ENCODE measurements at regions not wholly inside any gene's neighbourhood (a gene's known extent, or its start where the extent isn't known, plus 50 kb on each side); places are given as distances from the start of the nearest gene placed in this dataset.

DNA sequence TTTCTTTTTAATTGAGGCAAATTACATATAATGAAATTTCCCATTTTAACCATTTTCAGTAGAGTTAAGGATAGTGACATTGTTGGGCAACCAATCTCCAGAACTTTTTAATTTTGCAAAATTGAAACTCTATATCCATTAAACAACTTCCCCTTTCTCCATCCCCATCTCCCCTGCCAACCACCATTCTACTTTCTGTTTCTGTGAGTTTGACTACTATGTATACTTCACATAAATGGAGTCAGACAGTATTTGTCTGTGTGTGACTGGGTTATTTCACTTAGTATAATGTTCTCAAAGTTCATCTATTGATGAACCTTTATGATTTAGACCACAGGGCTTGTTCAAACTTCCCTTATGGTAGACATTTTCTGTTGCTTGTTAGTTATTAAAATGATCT lies 364.5 kb upstream of the MAD2L1 start:
- no peak for DNase-seq (ENCODE audit: low read depth)

DNA sequence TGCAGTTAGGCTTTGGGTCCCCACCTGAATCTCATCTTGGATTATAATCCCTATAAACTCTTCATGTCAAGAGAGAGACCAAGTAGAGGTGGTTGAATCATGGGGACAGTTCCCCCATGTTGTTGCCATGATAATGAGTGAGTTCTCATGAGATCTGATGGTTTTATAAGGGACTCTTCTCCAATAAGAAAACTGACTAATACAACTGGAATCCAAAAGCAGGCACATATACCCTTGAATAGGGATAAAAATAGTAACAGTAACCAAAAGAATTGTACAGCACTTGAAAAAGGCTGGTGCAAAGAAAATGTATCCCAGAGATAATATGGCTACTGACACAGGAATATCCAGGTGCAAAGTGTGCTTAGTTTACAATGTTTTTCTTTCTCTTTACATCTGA lies 351.5 kb upstream of the MAD2L1 start:
- DNase-seq (ENCODE audit: low read depth) = peak; percentile 7

DNA sequence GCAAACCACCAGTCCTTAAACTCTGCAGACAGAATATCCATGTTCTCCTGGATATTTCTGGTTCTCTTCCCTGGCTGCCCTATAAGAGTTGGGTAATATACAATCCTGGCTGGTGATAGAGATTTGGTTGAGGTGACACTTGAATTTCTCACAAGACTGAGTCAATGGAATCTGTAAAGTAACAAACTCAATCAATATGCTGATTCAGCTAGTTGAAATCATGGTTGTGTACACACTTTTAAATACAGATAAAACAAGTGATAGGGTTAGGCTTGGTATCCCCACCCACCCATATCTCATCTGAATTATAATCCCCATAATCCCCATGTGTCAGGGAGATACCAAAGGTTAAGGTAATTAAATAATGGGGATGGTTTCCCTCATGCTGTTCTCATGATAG lies 349.2 kb upstream of the MAD2L1 start:
- DNase-seq (ENCODE audit: low read depth) = no peak

DNA sequence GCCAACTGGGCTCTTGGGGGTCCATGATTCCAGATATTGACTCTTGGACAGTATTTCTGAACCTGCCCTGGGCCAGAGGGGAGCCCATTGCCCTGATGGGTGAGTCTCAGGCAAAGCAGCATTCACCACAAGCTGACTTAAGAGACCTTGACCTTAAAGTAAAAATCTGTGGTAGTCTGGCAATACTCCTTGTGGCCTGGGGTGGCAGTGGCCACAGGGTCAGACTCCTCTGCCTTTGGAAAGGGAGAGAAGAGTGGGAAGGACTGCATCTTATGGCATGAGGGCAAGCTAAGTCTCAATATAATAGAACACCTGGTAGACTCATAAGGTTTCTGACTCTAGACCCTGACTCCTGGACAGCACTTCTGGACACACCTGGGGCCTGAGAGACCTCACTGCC lies 340.3 kb upstream of the MAD2L1 start:
- no peak for DNase-seq (ENCODE audit: low read depth)

DNA sequence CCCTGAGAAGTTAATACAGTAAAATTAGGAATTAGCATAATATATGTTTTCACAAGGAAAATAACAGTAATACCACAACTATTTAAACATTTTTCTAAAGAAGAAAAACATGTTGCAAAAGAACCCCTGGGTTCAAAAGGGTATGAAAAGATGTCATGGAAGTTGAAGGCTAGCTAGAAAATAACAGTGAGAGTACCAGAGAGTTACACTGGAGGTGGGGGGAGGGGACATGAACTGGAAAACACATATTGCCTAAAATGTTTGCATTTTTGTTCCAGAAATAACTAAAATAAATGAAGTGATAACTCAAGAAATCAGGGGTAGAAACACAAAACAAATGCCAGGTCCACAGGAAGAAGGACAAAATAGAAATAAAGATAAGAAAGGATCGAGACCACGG lies 336.6 kb upstream of the MAD2L1 start:
- no peak for DNase-seq (ENCODE audit: low read depth)

DNA sequence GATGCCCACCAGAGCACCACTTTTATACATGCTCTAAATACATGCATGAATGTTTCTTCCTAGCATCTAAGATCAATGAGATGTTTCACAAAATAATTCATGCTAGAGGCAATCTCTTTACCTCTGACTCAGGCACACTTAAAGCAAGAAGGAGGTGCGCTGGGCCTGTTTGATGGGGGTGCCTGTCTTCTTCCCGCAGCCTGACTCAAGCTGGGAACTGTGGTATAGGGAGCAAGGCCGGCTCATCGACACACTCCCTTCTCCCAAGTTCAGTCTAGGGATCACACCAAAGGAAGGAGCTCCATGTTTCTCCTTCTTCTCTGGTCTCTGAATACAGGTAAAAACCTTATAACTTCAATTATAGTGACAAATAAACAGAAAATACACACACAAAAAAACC lies 333.8 kb upstream of the MAD2L1 start:
- no peak for DNase-seq (ENCODE audit: low read depth)

DNA sequence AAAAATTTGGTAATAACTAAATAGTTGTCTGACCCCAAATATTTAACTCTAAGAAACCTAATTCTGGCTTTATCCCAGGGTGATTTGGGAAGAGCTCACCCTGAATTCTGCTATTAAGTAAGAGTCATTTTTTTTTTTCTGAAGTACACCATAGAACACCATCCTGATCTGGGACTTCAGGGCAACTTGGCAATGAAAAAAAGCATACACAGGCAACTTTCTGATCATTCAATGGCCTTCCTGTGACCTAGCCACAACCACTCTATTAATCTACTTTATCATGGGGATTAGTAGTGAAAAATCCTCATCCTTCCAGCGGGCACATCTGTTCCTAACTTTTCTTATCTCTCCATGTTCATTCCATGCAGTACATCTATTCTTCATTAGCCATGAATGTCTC lies 333.2 kb upstream of the MAD2L1 start:
- DNase-seq (ENCODE audit: low read depth) = no peak

DNA sequence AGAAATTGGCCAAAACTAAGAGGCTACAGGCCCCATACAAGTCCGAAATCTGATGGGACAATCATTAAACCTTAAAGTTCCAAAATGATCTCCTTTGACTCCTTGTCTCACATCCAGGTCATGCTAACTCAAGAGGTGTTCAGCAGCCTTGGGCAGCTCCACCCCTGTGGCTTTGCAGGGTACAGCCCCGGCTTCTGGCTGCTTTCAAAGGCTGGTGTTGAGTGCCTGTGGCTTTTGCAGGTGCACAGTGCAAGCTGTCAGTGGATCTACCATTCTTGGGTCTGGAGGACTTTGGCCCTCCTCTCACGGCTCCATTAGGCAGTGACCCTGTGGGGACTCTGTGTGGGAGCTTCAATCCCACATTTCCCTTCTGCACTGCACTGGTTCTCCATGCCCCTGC lies 329.1 kb upstream of the MAD2L1 start:
- no peak for DNase-seq (ENCODE audit: low read depth)

DNA sequence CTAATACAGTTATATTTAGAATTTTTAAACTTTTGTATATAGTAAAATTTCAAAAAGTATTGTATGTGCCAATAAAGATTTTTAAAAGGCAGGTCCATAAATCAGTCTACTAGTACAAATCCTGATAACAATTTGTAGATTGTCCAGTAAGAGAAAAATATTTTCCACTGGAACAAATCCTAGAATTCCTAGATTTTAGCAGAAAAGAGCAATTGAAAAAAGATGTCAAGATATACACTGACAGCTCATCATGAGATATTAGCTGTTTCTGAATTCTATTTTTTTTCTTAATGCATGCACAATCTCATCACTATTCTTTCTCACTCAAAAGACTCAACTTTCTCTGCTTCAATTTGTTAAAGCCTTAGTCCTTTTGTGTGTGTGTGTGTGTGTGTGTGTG lies 289.2 kb upstream of the MAD2L1 start:
- no peak for DNase-seq (ENCODE audit: low read depth)

DNA sequence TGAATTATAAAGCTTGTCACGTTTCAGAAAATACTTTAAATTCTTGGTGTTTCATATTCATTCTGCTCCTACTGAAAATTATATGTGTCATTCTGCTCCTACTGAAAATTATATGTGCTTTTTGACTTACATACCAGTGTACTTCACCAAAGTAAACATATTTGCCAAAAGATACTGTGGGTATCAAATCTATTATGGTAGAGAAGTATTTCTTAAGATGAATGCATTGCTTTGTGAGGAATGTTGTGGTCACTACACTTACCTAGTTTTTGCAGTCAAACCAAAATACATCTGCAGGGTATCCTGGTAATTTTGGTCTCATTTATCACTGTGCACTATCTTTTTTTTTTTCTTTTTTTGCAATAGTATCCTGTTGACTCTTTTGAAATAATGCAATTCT lies 287.7 kb upstream of the MAD2L1 start:
- no peak for DNase-seq (ENCODE audit: low read depth)

DNA sequence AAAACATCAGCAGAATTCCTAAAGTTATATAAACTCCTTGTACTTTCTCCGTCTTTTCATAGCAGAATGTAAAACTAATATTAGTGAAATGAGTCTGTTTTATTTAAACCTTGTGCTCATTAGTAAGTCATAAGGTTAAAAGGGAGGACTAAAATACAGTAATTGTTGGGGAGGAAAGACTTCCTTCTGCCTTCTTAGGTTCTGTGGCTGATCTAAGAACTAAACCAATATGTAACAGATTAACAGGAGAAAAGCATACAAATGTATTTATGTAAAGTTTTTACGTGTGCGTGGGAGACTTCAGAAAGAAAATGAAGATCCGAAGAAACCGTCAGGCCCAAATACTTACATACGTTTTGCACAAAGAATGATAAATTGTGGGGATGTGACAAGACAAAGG lies 286.6 kb upstream of the MAD2L1 start:
- DNase-seq (ENCODE audit: low read depth) = no peak

DNA sequence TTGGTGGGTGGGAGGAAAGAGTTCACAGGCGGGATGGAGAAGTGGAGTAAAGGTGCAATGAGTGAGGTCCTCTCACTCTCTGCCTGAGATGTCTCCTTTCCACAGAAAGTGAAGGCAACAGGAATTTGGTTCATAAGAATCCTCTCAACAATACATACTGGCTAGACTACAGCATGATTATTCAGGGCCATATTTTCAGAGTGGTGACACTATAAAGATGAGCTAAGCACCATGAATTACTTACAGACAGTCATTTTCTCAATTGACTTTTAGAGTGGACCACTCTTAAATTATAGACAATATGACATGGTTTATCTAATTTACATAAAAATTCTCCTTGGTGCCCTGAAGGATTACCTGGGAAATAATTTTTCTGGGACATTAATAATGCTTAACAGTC lies 286.1 kb upstream of the MAD2L1 start:
- DNase-seq (ENCODE audit: low read depth) = no peak

DNA sequence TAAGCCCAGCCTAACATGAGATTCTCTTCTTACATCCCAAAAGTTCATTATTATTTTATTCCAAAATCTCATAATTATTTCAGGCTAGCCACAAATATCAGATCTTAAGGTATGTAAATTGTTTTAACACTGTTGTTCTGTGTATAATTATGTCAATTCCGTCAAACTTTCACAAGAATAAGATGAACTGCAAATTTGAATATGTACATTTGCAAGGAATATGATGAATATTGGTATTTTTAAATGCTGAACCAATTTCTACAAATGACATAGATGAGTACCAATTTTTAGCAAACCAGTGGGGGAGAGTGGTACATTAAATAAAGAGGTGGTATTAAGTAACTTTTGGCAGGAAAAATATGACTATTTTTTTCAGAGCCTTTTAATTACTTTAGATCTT lies 282.3 kb upstream of the MAD2L1 start:
- no peak for DNase-seq (ENCODE audit: low read depth)

DNA sequence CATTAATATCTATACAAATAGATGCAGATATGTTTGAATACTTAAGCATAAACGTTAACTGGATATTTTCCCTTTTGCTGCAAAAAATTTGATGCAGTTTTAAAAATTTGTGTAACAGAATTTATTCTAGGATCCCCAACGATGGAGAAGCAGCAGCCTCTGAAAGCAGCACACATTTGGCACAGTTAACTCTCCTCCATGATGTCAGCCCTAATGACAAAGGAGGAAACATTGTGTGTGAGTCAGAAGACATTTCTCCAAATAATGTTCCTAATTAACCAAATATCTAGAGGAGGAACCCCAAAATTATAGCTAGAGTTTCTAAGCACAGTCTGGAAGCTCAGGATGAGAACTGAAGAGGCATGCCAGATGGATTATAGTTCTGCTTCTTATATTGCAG lies 281.9 kb upstream of the MAD2L1 start:
- no peak for DNase-seq (ENCODE audit: low read depth)

DNA sequence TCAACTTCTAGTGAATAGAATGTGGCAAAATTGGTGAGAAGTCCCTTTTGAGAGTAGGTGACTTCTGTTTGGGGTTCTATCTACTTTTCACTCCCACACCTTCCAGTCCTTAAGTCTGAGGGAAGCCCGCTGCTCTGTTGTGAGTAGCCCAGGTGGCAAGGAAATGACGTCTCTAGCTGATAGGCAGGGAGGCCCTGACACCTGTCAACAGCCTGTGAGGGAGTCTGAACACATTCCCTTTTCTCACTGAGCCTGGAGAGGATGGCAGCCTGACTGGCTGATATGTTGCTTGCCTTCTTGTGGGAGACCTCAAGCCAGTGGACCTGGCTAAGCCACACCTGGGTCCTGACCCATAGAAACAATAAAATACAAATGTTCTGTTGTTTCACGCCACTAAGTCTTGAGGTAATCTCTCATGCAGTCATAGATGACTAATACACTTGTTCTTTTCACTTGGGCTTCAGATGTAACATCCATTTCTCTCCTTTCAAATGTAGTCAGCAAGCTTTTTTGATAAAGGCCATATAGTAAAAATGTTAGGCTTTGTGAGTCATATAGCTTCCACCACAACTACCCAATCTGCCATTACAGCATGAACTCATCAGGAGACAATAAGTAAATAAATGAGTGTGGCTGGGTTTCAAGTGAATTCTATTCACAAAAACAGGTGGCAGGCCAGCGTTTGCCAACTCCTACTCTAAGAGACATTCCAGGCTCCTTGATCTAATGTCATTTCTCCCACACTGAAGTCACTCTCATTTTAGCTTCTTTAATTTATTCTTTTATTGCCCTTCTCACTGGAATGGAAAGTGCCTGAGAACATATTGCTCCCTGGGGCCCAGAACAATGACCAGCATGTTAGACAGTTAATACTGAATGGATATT lies 265.1 kb upstream of the MAD2L1 start:
- DNase-seq (ENCODE audit: low read depth) = no peak

DNA sequence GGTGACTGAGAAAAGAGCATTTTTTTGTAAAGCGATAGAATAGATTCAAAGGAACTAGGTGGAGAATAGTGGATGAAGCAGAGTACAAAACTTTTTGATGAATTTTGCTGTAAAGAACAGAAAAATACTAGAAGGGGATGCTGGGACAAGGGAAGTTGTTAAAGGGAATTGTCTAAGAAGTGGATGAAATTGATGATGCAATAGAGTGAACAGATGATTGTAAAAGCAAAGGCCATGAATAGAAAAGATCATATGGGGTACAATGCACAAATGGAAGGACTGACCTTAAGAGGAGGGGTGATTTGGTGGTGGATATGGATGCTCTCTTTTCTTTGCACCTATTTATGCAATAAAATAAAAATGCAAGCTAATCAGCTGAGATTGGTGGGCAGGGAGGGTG lies 262.7 kb upstream of the MAD2L1 start:
- no peak for DNase-seq (ENCODE audit: low read depth)

DNA sequence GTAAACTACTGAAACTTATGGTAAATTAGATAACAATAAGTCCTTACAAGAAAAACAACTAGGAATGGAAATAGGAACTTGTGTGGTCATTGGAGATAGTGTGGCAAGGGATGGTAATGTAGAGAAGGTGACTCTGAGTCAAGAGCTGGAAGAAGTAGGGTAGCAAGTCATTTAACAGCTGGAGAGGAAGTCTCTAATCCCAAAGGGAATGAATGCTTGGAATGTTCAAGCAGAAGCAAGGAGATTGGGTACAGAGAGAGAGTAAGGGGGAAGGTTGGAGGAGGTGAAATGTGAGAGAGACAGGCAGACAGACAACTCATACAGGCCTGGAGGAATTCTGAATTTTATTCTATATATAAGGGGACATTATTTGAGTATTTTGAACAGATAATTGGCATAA lies 260.6 kb upstream of the MAD2L1 start:
- no peak for DNase-seq (ENCODE audit: low read depth)

DNA sequence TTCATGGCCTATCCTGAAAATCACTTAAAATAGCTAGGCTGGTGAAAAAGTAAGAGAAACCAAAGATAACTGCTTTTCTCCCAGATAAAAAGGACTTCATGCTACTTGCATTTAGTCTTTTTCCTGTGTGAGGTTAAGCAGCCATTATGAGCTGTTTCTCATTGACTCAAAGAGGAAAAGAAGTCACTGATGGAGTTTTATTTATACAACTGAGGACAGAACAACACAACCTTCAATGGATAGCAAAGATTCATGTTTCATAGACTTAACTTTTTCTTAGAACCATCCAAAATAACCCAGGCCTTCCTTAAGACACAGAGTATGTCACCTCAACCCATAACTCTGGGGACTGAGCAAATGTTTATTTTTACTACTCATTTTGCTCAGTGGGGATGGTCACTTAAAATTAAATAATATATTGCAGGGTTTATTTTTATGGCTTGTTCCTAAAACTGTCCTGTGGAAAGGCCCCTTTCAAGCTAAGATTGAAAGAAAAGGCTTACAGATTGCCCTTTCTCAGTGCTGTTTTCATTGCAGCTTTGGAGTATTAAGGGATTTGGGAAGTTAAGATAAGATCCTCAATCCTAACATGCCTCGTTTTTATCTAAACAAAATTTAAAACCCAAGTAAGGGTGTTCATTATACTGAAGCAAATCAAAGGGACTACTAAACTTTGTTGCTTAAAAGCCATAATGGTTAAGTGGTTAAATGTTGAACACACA lies 252.6 kb upstream of the MAD2L1 start:
- no peak for DNase-seq (ENCODE audit: low read depth)

DNA sequence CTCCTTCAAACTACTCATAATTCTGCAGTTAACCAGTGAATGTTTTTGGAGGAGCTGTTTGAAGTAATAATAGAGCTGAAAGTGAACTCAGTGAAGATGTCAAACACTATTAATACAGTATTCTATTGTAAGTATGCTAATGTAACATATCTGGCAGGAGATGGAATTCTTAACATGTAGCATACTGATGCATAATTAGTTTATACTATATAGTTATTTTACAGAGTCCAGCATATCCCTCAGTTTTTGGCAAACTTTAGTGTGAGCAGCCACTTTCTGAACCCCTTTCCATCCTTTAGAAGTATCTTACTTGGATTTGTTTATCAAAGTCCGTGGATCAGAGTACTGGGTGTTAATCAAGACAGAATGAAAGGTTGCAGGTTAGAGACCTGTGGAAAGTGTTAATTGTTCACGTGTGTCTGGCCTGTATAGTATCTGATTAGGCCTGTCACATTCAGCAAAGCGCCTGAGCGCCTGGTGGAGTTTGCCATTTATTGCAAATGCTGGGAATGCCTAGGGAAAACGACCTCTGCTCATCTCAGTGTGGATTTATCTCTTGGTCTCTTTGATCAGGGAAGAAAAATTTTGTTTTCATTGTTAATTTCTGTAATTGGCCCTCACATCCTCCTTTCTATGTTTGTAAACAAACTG lies 251.7 kb upstream of the MAD2L1 start:
- DNase-seq (ENCODE audit: low read depth) = no peak

DNA sequence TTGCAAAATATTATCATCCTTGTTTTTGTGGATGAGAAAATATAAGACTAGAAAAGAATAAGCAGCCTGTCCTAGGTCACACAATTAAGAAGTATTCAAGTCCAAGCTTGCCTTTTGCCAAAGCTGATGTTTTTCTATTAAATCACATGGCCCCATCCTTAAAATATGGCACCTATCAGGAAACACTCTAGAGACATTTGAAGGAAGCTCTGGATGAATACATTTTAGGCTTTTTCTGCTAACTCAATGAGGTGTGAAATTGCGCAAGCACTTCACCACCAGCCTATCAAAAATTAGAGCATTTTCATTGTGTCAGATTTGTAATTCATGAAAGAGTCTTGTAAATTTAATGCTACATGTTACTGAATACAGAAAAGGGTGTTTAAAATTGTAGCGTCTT lies 251.1 kb upstream of the MAD2L1 start:
- DNase-seq (ENCODE audit: low read depth) = no peak

DNA sequence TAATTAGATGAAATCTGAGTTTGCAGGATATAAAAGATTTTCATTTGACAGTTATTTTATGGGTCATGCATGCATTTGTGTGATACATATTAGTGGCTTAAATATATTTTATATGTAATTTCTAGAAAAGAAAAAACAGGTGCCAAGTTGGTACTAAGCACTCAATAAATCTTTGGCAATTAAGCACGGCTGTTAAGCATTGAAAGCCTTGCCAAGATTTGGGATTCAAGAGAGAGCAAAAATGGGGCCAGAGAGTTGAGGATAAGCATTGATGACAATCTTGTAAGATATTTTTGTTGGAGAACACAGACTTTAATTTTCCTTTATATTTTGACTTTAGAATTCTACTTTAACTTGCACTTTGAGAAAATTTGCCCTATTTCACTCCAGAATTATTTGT lies 249.8 kb upstream of the MAD2L1 start:
- no peak for DNase-seq (ENCODE audit: low read depth)

DNA sequence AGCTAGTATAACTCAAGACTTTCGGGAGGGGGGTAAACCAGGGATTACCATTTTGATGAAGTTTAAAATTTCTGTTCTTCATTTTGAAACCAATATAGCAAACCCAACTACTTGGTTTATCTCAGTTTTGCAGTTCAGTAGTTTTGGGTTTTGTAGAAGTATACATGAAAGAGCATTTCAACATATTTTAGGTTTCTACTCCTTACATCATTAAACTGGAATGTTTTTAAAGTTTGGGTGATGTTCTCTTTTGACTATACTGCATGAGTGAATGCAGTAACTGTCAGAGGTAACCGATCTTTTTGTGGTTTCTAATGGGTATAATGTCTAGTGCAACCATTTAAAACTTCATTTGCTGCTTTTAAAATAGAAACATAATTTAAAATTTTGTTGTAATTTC lies 248.3 kb upstream of the MAD2L1 start:
- no peak for DNase-seq (ENCODE audit: low read depth)

DNA sequence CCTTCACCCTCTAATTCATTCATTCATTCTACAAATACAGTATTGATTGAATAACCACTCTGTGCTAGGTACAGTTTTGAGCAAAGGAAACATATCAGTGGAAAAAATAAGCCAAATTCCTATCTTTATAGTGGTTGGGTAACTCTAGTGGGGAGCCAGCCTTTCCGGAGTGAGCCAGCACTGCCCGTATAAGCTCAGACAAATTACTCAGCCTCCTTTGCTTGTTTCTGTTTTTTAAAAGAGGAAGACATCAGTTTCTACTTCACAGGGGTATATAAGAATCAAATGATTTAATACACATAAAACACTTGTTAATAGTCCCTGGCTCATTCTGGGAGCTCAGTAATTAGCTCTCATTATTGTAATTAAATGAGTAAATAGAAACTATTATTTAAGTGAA lies 238.2 kb upstream of the MAD2L1 start:
- DNase-seq (ENCODE audit: low read depth) = no peak

Data from EH (cell line).